Activated CD8-positive, alpha-beta T cell treated with anti-CD3 and anti-CD28 coated beads for 36 hours (primary cell): ENCODE measurements at regions not wholly inside any gene's neighbourhood (a gene's known extent, or its start where the extent isn't known, plus 50 kb on each side); places are given as distances from the start of the nearest gene placed in this dataset.

Source experiments
- ATAC-seq: fragments of 200-7000 bp; cut with Tn5 transposase; one replicate; pipeline ENCODE4 v1.10.0; 2021; ENCODE audit warnings: mild to moderate bottlenecking, moderate library complexity
- CTCF ChIA-PET: fragments of 350-600 bp; sonication (Branson Sonifier 250); formaldehyde crosslinking; loops from one replicate; lab custom pipeline; 2021; ENCODE audit warnings: antibody characterized with exemption; lab: Charles Lee
- POLR2A ChIA-PET: fragments of 350-600 bp; sonication (Branson Sonifier 250); formaldehyde crosslinking; loops from one replicate; lab custom pipeline; 2021; ENCODE audit warnings: antibody characterized with exemption; lab: Charles Lee
- DNase-seq: peaks from one replicate; pipeline ENCODE4 v3.0.0-alpha.2; 2020
- H3K27ac Mint-ChIP-seq: one replicate; pipeline ENCODE4 v1.8.0; 2021; ENCODE audit warnings: mild to moderate bottlenecking, mixed read lengths
- H3K27me3 Mint-ChIP-seq: one replicate; pipeline ENCODE4 v1.8.0; 2021; ENCODE audit warnings: mixed read lengths
- H3K36me3 Mint-ChIP-seq: one replicate; pipeline ENCODE4 v1.8.0; 2021; ENCODE audit warnings: low read depth, mixed read lengths
- H3K4me1 Mint-ChIP-seq: one replicate; pipeline ENCODE4 v1.8.0; 2021; ENCODE audit warnings: low read depth, mixed read lengths
- H3K4me3 Mint-ChIP-seq: one replicate; pipeline ENCODE4 v1.8.0; 2021; ENCODE audit warnings: mild to moderate bottlenecking, moderate library complexity, mixed read lengths
- H3K9me3 Mint-ChIP-seq: one replicate; pipeline ENCODE4 v1.8.0; 2021; ENCODE audit warnings: mixed read lengths
- CTCF ChIP-seq: fragments of 200-600 bp; IDR thresholded peaks from one replicate; pipeline ENCODE4 v1.8.0; 2022; ENCODE audit warnings: antibody characterized with exemption, mild to moderate bottlenecking
- intact Hi-C: fragments of 100-400 bp; cut with micrococcal nuclease; formaldehyde crosslinking; loops from one replicate; pipeline ENCODE4 v1.10.0; 2022

- CTCF ChIA-PET = no interaction called here
- POLR2A ChIA-PET = interaction anchor here (1.5 to 1.7 kb wide), 3 partner anchors 10 to 99 kb away, joined by 5 to 6 read pairs (median 5); partner anchors contain the start of gene TNRC6C
- DNase-seq (peak; percentile 94), ATAC-seq (peak; percentile 85)
- intact Hi-C loops = loop anchor here (5.0 to 10.0 kb wide), 3 partner anchors 40 to 122 kb away; no protein-coding TSS in a partner anchor
- no peaks in the 10 kb centered on the region for H3K36me3 Mint-ChIP-seq
- no peaks in the 10 kb centered on the region for H3K9me3 Mint-ChIP-seq
- TF ChIP-seq CTCF = no peak
- peaks cover 82% of the 10 kb centered on the region for H3K4me1 Mint-ChIP-seq
- H3K4me3 Mint-ChIP-seq = peak overlapping the region; percentile 45
- peaks cover 2% of the 10 kb centered on the region for H3K27me3 Mint-ChIP-seq
- peak overlapping the region; percentile 92 for H3K27ac Mint-ChIP-seq
These were observed 75.9 kb upstream of the TNRC6C start for GRCh38 chr17:77882481-77883212.

- Mint-ChIP-seq H3K4me1 (peaks cover 84% of the 10 kb centered on the region), H3K27ac (peak overlapping the region; percentile 92), H3K9me3 (no peaks in the 10 kb centered on the region), H3K36me3 (no peaks in the 10 kb centered on the region), H3K27me3 (peaks cover 2% of the 10 kb centered on the region), H3K4me3 (no peak overlapping the region)
- TF ChIP-seq CTCF = no peak
- intact Hi-C loops = loop anchor here (5.0 to 10.0 kb wide), 3 partner anchors 41 to 122 kb away; no protein-coding TSS in a partner anchor
- DNase-seq (no peak), ATAC-seq (no peak)
- ChIA-PET CTCF (no interaction called here), POLR2A (interaction anchor here (1.5 to 1.6 kb wide), 2 partner anchors 75 to 99 kb away, joined by 5 read pairs; partner anchors contain the start of gene TNRC6C)
These were observed 75.3 kb upstream of the TNRC6C start for GRCh38 chr17:77883213-77883650.

- intact Hi-C loops = loop anchor here (5.0 to 10.0 kb wide), 3 partner anchors 42 to 121 kb away; no protein-coding TSS in a partner anchor
- peak; percentile 48 for DNase-seq
- ChIA-PET CTCF (interaction anchor here (3.2 kb wide), 1 partner anchor 130 kb away, joined by 10 read pairs; no protein-coding TSS in a partner anchor), POLR2A (interaction anchor here (0.6 to 0.9 kb wide), 2 partner anchors 28 to 285 kb away, joined by 3 read pairs; no protein-coding TSS in a partner anchor)
- Mint-ChIP-seq H3K4me1 (peaks cover 84% of the 10 kb centered on the region), H3K27ac (peak overlapping the region; percentile 58), H3K27me3 (peaks cover 2% of the 10 kb centered on the region), H3K9me3 (no peaks in the 10 kb centered on the region), H3K4me3 (no peak overlapping the region), H3K36me3 (no peaks in the 10 kb centered on the region)
- no peak for TF ChIP-seq CTCF
- no peak for ATAC-seq
These were observed 74.5 kb upstream of the TNRC6C start for GRCh38 chr17:77884019-77884418.

GRCh38 chr17:77884967-77885641, 73.4 kb upstream of the TNRC6C start:
- CTCF ChIA-PET = interaction anchor here (3.2 kb wide), 1 partner anchor 129 kb away, joined by 10 read pairs; no protein-coding TSS in a partner anchor
- Mint-ChIP-seq H3K4me3 (no peak overlapping the region), H3K27ac (no peak overlapping the region), H3K27me3 (peaks cover 2% of the 10 kb centered on the region), H3K36me3 (no peaks in the 10 kb centered on the region), H3K9me3 (no peaks in the 10 kb centered on the region), H3K4me1 (peaks cover 75% of the 10 kb centered on the region)
- POLR2A ChIA-PET = interaction anchor here (0.7 to 1.4 kb wide), 3 partner anchors 29 to 218 kb away, joined by 3 to 4 read pairs (median 3); partner anchors contain the start of gene TNRC6C
- intact Hi-C loops = loop anchor here (5.0 to 10.0 kb wide), 3 partner anchors 43 to 120 kb away; no protein-coding TSS in a partner anchor
- DNase-seq (peak; percentile 24), ATAC-seq (no peak)
- TF ChIP-seq CTCF = no peak
